Keratinocyte (primary cell): ENCODE measurements at regions not wholly inside any gene's neighbourhood (a gene's known extent, or its start where the extent isn't known, plus 50 kb on each side); places are given as distances from the start of the nearest gene placed in this dataset.

ENCODE experiments used
- CTCF ChIP-seq, 3 experiments: IDR thresholded peaks in 1 of 3; conservative IDR thresholded peaks in 1 of 3; optimal IDR thresholded peaks in 1 of 3; 2 replicates in 2 of 3; 3 replicates in 1 of 3; pipeline versions ENCODE3 to v1.5.1; 2011; ENCODE audit warnings: low read length in 3 of 3, mild to moderate bottlenecking in 3 of 3, moderate library complexity in 2 of 3, control low read depth in 1 of 3, inconsistent platforms in 1 of 3; ENCODE audit not compliant: insufficient read depth in 2 of 3; ENCODE audit errors: extremely low read depth in 1 of 3
- EZH2 ChIP-seq: IDR thresholded peaks from one replicate; pipeline ENCODE4 v1.6.1; 2012; ENCODE audit warnings: inconsistent platforms, mild to moderate bottlenecking, low read length, moderate library complexity

GRCh38 chr6:74579794-74580193 lies 626.1 kb downstream of the COL12A1 start:
- TF ChIP-seq CTCF (optimal IDR thresholded peaks at IDR 0.05 in 1 of 3, IDR thresholded peaks at IDR 0.05 in 1 of 3, conservative IDR thresholded peaks at IDR 0.05 in 1 of 3; ENCODE audit: extremely low read depth in 1 of 3, insufficient read depth in 2 of 3, low read length in 3 of 3), result no peak
- TF ChIP-seq EZH2, result no peak
